Effector memory CD8-positive, alpha-beta T cell (primary cell): ENCODE measurements at regions not wholly inside any gene's neighbourhood (a gene's known extent, or its start where the extent isn't known, plus 50 kb on each side); places are given as distances from the start of the nearest gene placed in this dataset.

Experiments used
- ATAC-seq: fragments of 150-1000 bp; cut with Tn5 transposase; replicated peaks from 2 replicates; pipeline ENCODE4 v1.10.0; 2021; ENCODE audit warnings: mild to moderate bottlenecking, moderate library complexity
- DNase-seq, 3 experiments: peaks; one replicate each; pipeline ENCODE4 v3.0.0; 2021
- H3K27ac Mint-ChIP-seq, 2 donors: one replicate each; pipeline ENCODE4 v1.8.0; 2022; ENCODE audit warnings: mild to moderate bottlenecking in 2 of 2, mixed read lengths in 2 of 2, moderate library complexity in 2 of 2
- H3K27me3 Mint-ChIP-seq, 2 donors: one replicate each; pipeline ENCODE4 v1.8.0; 2022; ENCODE audit warnings: mixed read lengths in 2 of 2
- H3K36me3 Mint-ChIP-seq: one replicate; pipeline ENCODE4 v1.8.0; 2022; ENCODE audit warnings: mild to moderate bottlenecking, moderate library complexity, mixed read lengths; ENCODE audit not compliant: insufficient read depth
- H3K4me1 Mint-ChIP-seq, 2 donors: one replicate each; pipeline ENCODE4 v1.8.0; 2022; ENCODE audit warnings: low read depth in 2 of 2, mixed read lengths in 2 of 2
- H3K4me3 Mint-ChIP-seq, 2 donors: one replicate each; pipeline ENCODE4 v1.8.0; 2022; ENCODE audit warnings: mild to moderate bottlenecking in 2 of 2, mixed read lengths in 2 of 2, moderate library complexity in 2 of 2
- H3K9me3 Mint-ChIP-seq, 2 donors: one replicate each; pipeline ENCODE4 v1.8.0; 2022; ENCODE audit warnings: mixed read lengths in 2 of 2

- H3K27me3 Mint-ChIP-seq: peaks cover 26 to 40% of the 10 kb centered on the region in 2 donors
- no peaks in the 10 kb centered on the region for H3K36me3 Mint-ChIP-seq
- H3K4me3 Mint-ChIP-seq: no peak overlapping the region
- ATAC-seq (no peak), DNase-seq (no peak)
- no peaks in the 10 kb centered on the region for H3K9me3 Mint-ChIP-seq
- no peaks in the 10 kb centered on the region for H3K4me1 Mint-ChIP-seq
- H3K27ac Mint-ChIP-seq: no peak overlapping the region
Observed at GRCh38 chr1:232682248-232682647, 52.3 kb upstream of the SIPA1L2 start.

GRCh38 chr1:232684371-232685105 lies 54.6 kb upstream of the SIPA1L2 start:
- ATAC-seq: no peak
- no peaks in the 10 kb centered on the region for H3K4me1 Mint-ChIP-seq
- H3K9me3 Mint-ChIP-seq: no peaks in the 10 kb centered on the region
- H3K36me3 Mint-ChIP-seq: no peaks in the 10 kb centered on the region
- H3K27ac Mint-ChIP-seq: no peak overlapping the region
- no peak overlapping the region for H3K4me3 Mint-ChIP-seq
- DNase-seq: no peak
- peaks cover 14 to 23% of the 10 kb centered on the region in 2 donors for H3K27me3 Mint-ChIP-seq

GRCh38 chr1:232686346-232686745 lies 56.4 kb upstream of the SIPA1L2 start:
- no peak for DNase-seq
- ATAC-seq: no peak
- H3K4me1 Mint-ChIP-seq: no peaks in the 10 kb centered on the region
- no peaks in the 10 kb centered on the region for H3K9me3 Mint-ChIP-seq
- H3K27me3 Mint-ChIP-seq: peaks cover 17 to 18% of the 10 kb centered on the region in 2 donors
- H3K36me3 Mint-ChIP-seq: no peaks in the 10 kb centered on the region
- no peak overlapping the region for H3K4me3 Mint-ChIP-seq
- no peak overlapping the region for H3K27ac Mint-ChIP-seq

DNA sequence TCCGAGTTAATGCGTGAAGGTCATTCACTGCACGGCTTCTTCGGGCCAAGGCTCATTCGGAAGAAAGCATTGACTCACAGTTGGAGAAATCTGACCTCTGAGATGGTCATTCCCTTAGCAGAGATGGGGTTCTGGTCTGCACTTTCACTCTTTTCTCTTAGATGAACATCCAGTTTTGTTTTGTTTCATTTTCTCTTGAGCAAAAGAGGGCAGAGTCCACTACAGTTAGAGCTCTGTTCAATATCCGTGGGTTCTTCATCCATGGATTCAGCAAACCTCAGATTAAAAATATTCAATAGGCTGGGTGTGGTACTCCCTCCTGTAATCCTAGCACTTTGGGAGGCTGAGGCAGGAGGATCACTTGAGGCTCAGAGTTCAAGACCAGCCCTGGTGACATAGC lies 57.4 kb upstream of the SIPA1L2 start:
- Mint-ChIP-seq H3K27ac (no peak overlapping the region), H3K4me3 (no peak overlapping the region), H3K36me3 (no peaks in the 10 kb centered on the region), H3K4me1 (no peaks in the 10 kb centered on the region), H3K9me3 (no peaks in the 10 kb centered on the region), H3K27me3 (peaks cover 22 to 25% of the 10 kb centered on the region in 2 donors)
- no peak for DNase-seq
- no peak for ATAC-seq

DNA sequence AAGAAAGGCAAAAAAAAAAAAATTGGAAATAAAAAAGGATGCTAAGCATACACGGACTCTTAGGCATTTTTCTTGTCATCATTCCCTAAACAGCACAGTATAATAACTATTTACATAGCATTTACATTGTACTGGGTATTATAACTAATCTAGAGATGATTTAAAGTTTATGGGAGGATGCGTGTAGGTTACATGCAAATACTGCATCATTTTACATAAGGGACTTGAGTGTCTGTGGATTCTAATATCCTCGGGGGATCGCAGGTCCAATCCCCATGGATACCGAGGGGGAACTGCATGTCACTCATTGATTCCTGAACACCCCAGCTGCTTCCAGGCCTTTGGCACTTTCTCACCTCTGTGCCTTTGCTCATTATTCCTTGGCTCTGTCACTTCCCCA lies 57.8 kb upstream of the SIPA1L2 start:
- no peaks in the 10 kb centered on the region for H3K36me3 Mint-ChIP-seq
- no peaks in the 10 kb centered on the region for H3K9me3 Mint-ChIP-seq
- no peak overlapping the region for H3K4me3 Mint-ChIP-seq
- no peak for ATAC-seq
- H3K4me1 Mint-ChIP-seq: no peaks in the 10 kb centered on the region
- DNase-seq: no peak
- no peak overlapping the region for H3K27ac Mint-ChIP-seq
- H3K27me3 Mint-ChIP-seq: peaks cover 22 to 29% of the 10 kb centered on the region in 2 donors

- Mint-ChIP-seq H3K9me3 (no peaks in the 10 kb centered on the region), H3K4me3 (no peak overlapping the region), H3K27ac (no peak overlapping the region), H3K27me3 (peaks cover 29 to 36% of the 10 kb centered on the region in 2 donors), H3K4me1 (no peaks in the 10 kb centered on the region), H3K36me3 (no peaks in the 10 kb centered on the region)
- no peak for ATAC-seq
- DNase-seq: no peak
Observed at GRCh38 chr1:232688398-232688797, 58.5 kb upstream of the SIPA1L2 start.

GRCh38 chr1:232689711-232690110 lies 59.8 kb upstream of the SIPA1L2 start:
- DNase-seq: no peak
- no peaks in the 10 kb centered on the region for H3K4me1 Mint-ChIP-seq
- H3K27me3 Mint-ChIP-seq: peaks cover 41 to 46% of the 10 kb centered on the region in 2 donors

GRCh38 chr1:232690285-232690935 lies 60.5 kb upstream of the SIPA1L2 start:
- no peak for DNase-seq
- no peaks in the 10 kb centered on the region for H3K4me1 Mint-ChIP-seq
- ATAC-seq: no peak
- H3K36me3 Mint-ChIP-seq: no peaks in the 10 kb centered on the region
- no peaks in the 10 kb centered on the region for H3K9me3 Mint-ChIP-seq
- H3K27ac Mint-ChIP-seq: no peak overlapping the region
- H3K4me3 Mint-ChIP-seq: no peak overlapping the region
- peaks cover 41 to 46% of the 10 kb centered on the region in 2 donors for H3K27me3 Mint-ChIP-seq

More at GRCh38 chr1:232689711-232690110, 59.8 kb upstream of the SIPA1L2 start:
- Mint-ChIP-seq H3K4me3 (no peak overlapping the region), H3K36me3 (no peaks in the 10 kb centered on the region), H3K27ac (no peak overlapping the region), H3K9me3 (no peaks in the 10 kb centered on the region)
- no peak for ATAC-seq

DNA sequence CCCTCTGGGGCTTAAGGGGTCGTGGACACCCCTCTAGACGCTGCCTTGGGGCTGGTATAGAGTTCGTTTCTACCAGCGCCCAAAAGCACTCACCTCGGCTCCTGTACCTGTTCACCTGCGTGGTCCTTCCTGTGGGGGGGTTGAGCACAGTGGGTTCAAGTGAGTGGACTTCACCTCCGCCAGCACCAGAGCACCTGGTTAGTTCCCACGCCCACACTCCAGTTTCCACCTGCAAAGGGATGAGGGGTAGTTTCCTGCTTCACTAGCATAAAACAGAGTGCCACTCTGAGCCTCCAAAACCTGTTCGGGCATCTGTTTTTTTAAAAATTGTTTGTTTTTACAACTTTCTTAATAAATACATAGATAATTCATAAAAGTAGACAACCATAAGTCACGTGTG lies 64.5 kb upstream of the SIPA1L2 start:
- DNase-seq (no peak), ATAC-seq (no peak)
- H3K27ac Mint-ChIP-seq: no peak overlapping the region
- no peak overlapping the region for H3K4me3 Mint-ChIP-seq
- H3K27me3 Mint-ChIP-seq: peaks cover 45 to 62% of the 10 kb centered on the region in 2 donors
- H3K4me1 Mint-ChIP-seq: no peaks in the 10 kb centered on the region
- H3K36me3 Mint-ChIP-seq: no peaks in the 10 kb centered on the region
- no peaks in the 10 kb centered on the region for H3K9me3 Mint-ChIP-seq

DNA sequence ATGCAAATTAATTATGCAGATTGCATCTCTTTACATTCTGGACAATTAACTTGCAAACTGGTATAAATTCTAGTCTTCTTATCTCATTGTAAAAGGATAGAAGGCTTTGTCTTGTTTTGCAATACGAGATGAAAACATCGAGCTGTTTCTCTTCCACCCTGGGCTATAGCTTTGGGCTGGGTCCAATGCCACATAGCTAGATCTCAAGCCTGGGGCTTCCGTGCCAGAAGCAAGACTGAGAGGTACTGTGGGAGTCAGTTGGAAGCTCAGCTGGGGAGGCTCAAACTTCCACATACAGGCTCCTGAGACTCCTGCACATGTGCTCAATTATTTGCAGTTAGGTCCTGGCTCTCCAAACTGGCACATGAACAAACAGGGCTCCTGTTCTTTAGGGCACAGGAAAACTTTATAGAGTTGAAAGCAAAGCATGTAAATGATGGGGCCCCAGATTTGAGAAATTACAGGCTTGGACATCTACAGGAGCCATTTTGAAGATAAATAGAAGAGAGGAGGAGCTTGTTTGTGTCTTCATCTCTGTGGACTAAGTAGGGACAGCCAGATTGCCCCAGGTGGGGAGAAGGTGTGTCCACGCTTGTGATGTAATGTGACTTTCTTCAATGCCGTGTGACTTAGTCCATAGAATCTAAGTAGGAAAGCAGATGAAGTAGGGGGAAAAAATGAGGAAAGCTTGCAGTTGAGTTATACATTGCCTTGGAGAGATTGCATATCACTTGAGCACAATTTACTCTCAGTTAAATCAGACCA lies 65.9 kb upstream of the SIPA1L2 start:
- Mint-ChIP-seq H3K9me3 (no peaks in the 10 kb centered on the region), H3K27ac (no peak overlapping the region), H3K36me3 (no peaks in the 10 kb centered on the region), H3K4me3 (no peak overlapping the region), H3K27me3 (peaks cover 31 to 56% of the 10 kb centered on the region in 2 donors), H3K4me1 (no peaks in the 10 kb centered on the region)
- DNase-seq: no peak
- no peak for ATAC-seq

- DNase-seq (no peak), ATAC-seq (no peak)
- Mint-ChIP-seq H3K27ac (no peak overlapping the region), H3K36me3 (no peaks in the 10 kb centered on the region), H3K9me3 (no peaks in the 10 kb centered on the region), H3K27me3 (peaks cover 27 to 58% of the 10 kb centered on the region in 2 donors), H3K4me3 (no peak overlapping the region), H3K4me1 (no peaks in the 10 kb centered on the region)
Observed at GRCh38 chr1:232696466-232696865, 66.5 kb upstream of the SIPA1L2 start.

GRCh38 chr1:232697187-232697822 lies 67.4 kb upstream of the SIPA1L2 start:
- peaks cover 21 to 58% of the 10 kb centered on the region in 2 donors for H3K27me3 Mint-ChIP-seq
- no peak overlapping the region for H3K27ac Mint-ChIP-seq
- ATAC-seq: no peak
- H3K4me3 Mint-ChIP-seq: no peak overlapping the region
- no peaks in the 10 kb centered on the region for H3K4me1 Mint-ChIP-seq
- H3K9me3 Mint-ChIP-seq: peaks cover 0 to 1% of the 10 kb centered on the region in 2 donors
- DNase-seq: no peak
- H3K36me3 Mint-ChIP-seq: no peaks in the 10 kb centered on the region

- Mint-ChIP-seq H3K27ac (no peak overlapping the region), H3K9me3 (peaks cover 0 to 1% of the 10 kb centered on the region in 2 donors), H3K27me3 (peaks cover 12 to 49% of the 10 kb centered on the region in 2 donors), H3K4me1 (no peaks in the 10 kb centered on the region), H3K36me3 (no peaks in the 10 kb centered on the region), H3K4me3 (no peak overlapping the region)
- ATAC-seq (no peak), DNase-seq (no peak)
Observed at GRCh38 chr1:232699814-232700213, 69.9 kb upstream of the SIPA1L2 start.
